ENCODE measurements at regions not wholly inside any gene's neighbourhood (a gene's known extent, or its start where the extent isn't known, plus 50 kb on each side); places are given as distances from the start of the nearest gene placed in this dataset.
"Not testable (repeated sequence)": the region's sequence is repeated elsewhere in the genome, so short reads cannot be mapped to it uniquely, and the experiment has no call there.

- 4% methylated on average over 3 of the region's 3 CpGs for WGBS (ENCODE audit: low lambda C conversion rate)
- H3K4me2 ChIP-seq (ENCODE audit: low read depth, low read length); FAIRE-seq; in situ Hi-C loops (cut with HindIII; ENCODE audit: extremely low pct_ligation_motif_present, low pct_unique_long_range_greater_than_20kb); H3K4me3 ChIP-seq (replicated peaks in 1 of 3; ENCODE audit: insufficient read depth in 1 of 3, low read depth in 2 of 3, low read length in 3 of 3); H3K79me2 ChIP-seq (ENCODE audit: insufficient read depth, low read length); H2AFZ ChIP-seq (ENCODE audit: low read length); CTCF ChIA-PET (ENCODE audit: low intra/inter-chr PET ratio, low total read pairs); H3K27ac ChIP-seq (ENCODE audit: extremely low read length, insufficient read depth, low read length); H3K4me1 ChIP-seq (ENCODE audit: insufficient read depth, low read length); H3K27me3 ChIP-seq (ENCODE audit: control insufficient read depth in 1 of 2, insufficient read depth in 2 of 2, low read length in 2 of 2); H4K20me1 ChIP-seq (ENCODE audit: insufficient read depth, low read length); DNase-seq (ENCODE audit: low spot score); H3K9ac ChIP-seq (ENCODE audit: insufficient read depth, low read depth, low read length); intact Hi-C loops (cut with micrococcal nuclease; ENCODE audit: unreplicated experiment); H3K36me3 ChIP-seq (replicated peaks in 1 of 2; ENCODE audit: control insufficient read depth in 1 of 2, insufficient read depth in 2 of 2, low read length in 2 of 2); ATAC-seq; POLR2A ChIA-PET: not testable (repeated sequence)
- BruUV-seq (replicated peaks), result TSS peak; percentile 94
- peaks cover 90% of the 10 kb centered on the region for H3K9me3 ChIP-seq (ENCODE audit: low read length)
These were observed 230.5 kb downstream of the CWH43 start for GRCh38 chr4:49216606-49217005.

GRCh38 chr4:49217492-49217891 is 231.4 kb downstream of the CWH43 start:
- POLR2A ChIA-PET, result no interaction called here
- Histone ChIP-seq H3K4me3 (replicated peaks in 1 of 3; ENCODE audit: insufficient read depth in 1 of 3, low read depth in 2 of 3, low read length in 3 of 3) (no peak overlapping the region), H3K36me3 (replicated peaks in 1 of 2; ENCODE audit: control insufficient read depth in 1 of 2, insufficient read depth in 2 of 2, low read length in 2 of 2) (no peaks in the 10 kb centered on the region), H3K27me3 (ENCODE audit: control insufficient read depth in 1 of 2, insufficient read depth in 2 of 2, low read length in 2 of 2) (no peaks in the 10 kb centered on the region), H3K27ac (ENCODE audit: extremely low read length, insufficient read depth, low read length) (no peak overlapping the region), H4K20me1 (ENCODE audit: insufficient read depth, low read length) (no peaks in the 10 kb centered on the region), H3K9ac (ENCODE audit: insufficient read depth, low read depth, low read length) (no peak overlapping the region), H3K4me2 (ENCODE audit: low read depth, low read length) (no peak overlapping the region), H3K9me3 (ENCODE audit: low read length) (peaks cover 88% of the 10 kb centered on the region), H3K79me2 (ENCODE audit: insufficient read depth, low read length) (no peaks in the 10 kb centered on the region), H2AFZ (ENCODE audit: low read length) (no peak overlapping the region), H3K4me1 (ENCODE audit: insufficient read depth, low read length) (no peaks in the 10 kb centered on the region)
- intact Hi-C loops (cut with micrococcal nuclease; ENCODE audit: unreplicated experiment), result no loop called here
- CTCF ChIA-PET (ENCODE audit: low intra/inter-chr PET ratio, low total read pairs), result no interaction called here
- DNase-seq (ENCODE audit: low spot score) (no peak), ATAC-seq (no peak), FAIRE-seq (no peak)
- in situ Hi-C loops (cut with HindIII; ENCODE audit: extremely low pct_ligation_motif_present, low pct_unique_long_range_greater_than_20kb), result no loop called here
- no TSS peak for BruUV-seq (replicated peaks)
- TF ChIP-seq SP5 (CRISPR knock-in tag; IDR thresholded peaks at IDR 0.05; ENCODE audit: borderline replicate concordance, low read depth), result no peak
- no peak for TF ChIP-seq HNRNPUL1 (IDR thresholded peaks at IDR 0.05; ENCODE audit: low read depth, low read length)
- no peak for TF ChIP-seq THAP7 (CRISPR knock-in tag; IDR thresholded peaks at IDR 0.05)
- no peak for TF ChIP-seq NCOR1 (IDR thresholded peaks at IDR 0.05; ENCODE audit: borderline replicate concordance, low read length)
- no peak for TF ChIP-seq CHCHD3 (CRISPR knock-in tag; IDR thresholded peaks at IDR 0.05)
- no peak for TF ChIP-seq YY1 (IDR thresholded peaks at IDR 0.05; ENCODE audit: insufficient read depth, insufficient replicate concordance, low read depth, low read length)
- no peak for TF ChIP-seq BATF2 (CRISPR knock-in tag; IDR thresholded peaks at IDR 0.05)
- no peak for TF ChIP-seq ZFP1 (CRISPR knock-in tag; IDR thresholded peaks at IDR 0.05)
- TF ChIP-seq ZNF768 (CRISPR knock-in tag; IDR thresholded peaks at IDR 0.05), result no peak
- TF ChIP-seq MAZ (IDR thresholded peaks at IDR 0.05; ENCODE audit: borderline replicate concordance, low read depth, low read length), result no peak
- no peak for TF ChIP-seq MAZ (CRISPR knock-in tag; IDR thresholded peaks at IDR 0.05; ENCODE audit: low read depth)
- TF ChIP-seq MAX (IDR thresholded peaks at IDR 0.05), result no peak
- TF ChIP-seq ZBTB3 (CRISPR knock-in tag; IDR thresholded peaks at IDR 0.05; ENCODE audit: borderline replicate concordance, low read depth), result no peak
- TF ChIP-seq ZNF773 (CRISPR knock-in tag; IDR thresholded peaks at IDR 0.05; ENCODE audit: borderline replicate concordance), result no peak
- TF ChIP-seq MTERF4 (CRISPR knock-in tag; IDR thresholded peaks at IDR 0.05), result no peak
- TF ChIP-seq TOE1 (CRISPR knock-in tag; IDR thresholded peaks at IDR 0.05), result no peak
- no peak for TF ChIP-seq DNMT3B (CRISPR knock-in tag; conservative IDR thresholded peaks at IDR 0.05)
